ENCODE measurements at regions not wholly inside any gene's neighbourhood (a gene's known extent, or its start where the extent isn't known, plus 50 kb on each side); places are given as distances from the start of the nearest gene placed in this dataset.

DNA sequence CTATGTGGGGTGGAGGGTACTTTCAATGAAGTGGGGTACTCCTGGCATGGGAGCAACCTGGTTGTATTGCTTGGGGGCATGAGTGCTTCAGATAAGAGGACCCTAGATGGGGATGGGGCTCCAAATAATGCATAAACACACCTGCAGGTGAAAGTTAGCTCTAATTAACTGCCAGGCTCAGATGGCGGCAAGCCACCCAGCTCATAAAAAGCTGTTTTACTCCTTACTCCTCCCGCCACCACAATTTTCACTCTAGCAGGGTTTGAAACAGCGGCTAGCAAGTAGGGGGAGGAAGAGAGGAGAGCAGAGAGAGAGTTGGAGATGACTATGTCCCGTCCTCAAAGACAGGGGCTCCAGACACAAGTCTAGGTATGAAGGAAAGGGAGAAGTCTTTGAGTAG, 117.7 kb upstream of the WSCD1 start:
- TF ChIP-seq POLR2AphosphoS5 (IDR thresholded peaks at IDR 0.05; ENCODE audit: low read depth, low read length), result no peak
- TF ChIP-seq SIN3A (IDR thresholded peaks at IDR 0.05; ENCODE audit: borderline replicate concordance, insufficient read depth, low read length), result no peak
- TF ChIP-seq REST (IDR thresholded peaks at IDR 0.05; ENCODE audit: insufficient read depth in 1 of 2, low read depth in 2 of 2, low read length in 2 of 2), result no peak
- no peak for TF ChIP-seq TAF1 (IDR thresholded peaks at IDR 0.05; ENCODE audit: borderline replicate concordance, insufficient read depth, low read length)
